K562 (cell line): ENCODE measurements at regions not wholly inside any gene's neighbourhood (a gene's known extent, or its start where the extent isn't known, plus 50 kb on each side); places are given as distances from the start of the nearest gene placed in this dataset.

Experiments
- ATAC-seq: fragments of 200-7000 bp; cut with Tn5 transposase; 3 replicates; pipeline ENCODE4 v1.9.1; 2020; ENCODE audit warnings: moderate library complexity
- BruUV-seq: library from RNA; stranded (reverse); fragments of 400-500 nt; replicated peaks from 2 replicates; lab custom pipeline; 2021; lab: Mats Ljungman, UMichigan
- CTCF ChIA-PET: fragments of 300-600 bp; formaldehyde crosslinking; extraction: SDS; loops from one replicate; lab custom pipeline; 2021; ENCODE audit warnings: low intra/inter-chr PET ratio; lab: Yijun Ruan, JAX
- POLR2A ChIA-PET: fragments of 300-600, 350-650 bp; sonication (Branson Sonifier 250); formaldehyde crosslinking; extraction: SDS; loops from one replicate; lab custom pipeline; 2021; ENCODE audit warnings: antibody characterized with exemption, inconsistent platforms; lab: Yijun Ruan, JAX
- DNase-seq, 4 experiments: peaks; one replicate each; pipeline versions ENCODE4 v3.0.0 to v3.0.0-alpha.2; 2011 to 2018; ENCODE audit warnings: low spot score in 3 of 4, mixed read lengths in 3 of 4; ENCODE audit errors: extremely low read depth in 1 of 4
- FAIRE-seq: peaks from 2 replicates; lab custom pipeline; 2011; peaks lifted over from hg19 to GRCh38; lab: Jason Lieb, UNC
- H2AFZ ChIP-seq: 2 replicates; pipeline ENCODE4 v1.6.0; 2011; ENCODE audit warnings: low read depth, low read length, control low read depth, inconsistent platforms
- H3K27ac ChIP-seq: fragments of 200-600 bp; 3 replicates; pipeline ENCODE4 v1.8.0; 2011; ENCODE audit warnings: low read depth, mild to moderate bottlenecking, control low read depth, inconsistent platforms, low read length, moderate library complexity, mixed read lengths; ENCODE audit errors: extremely low read depth
- H3K27me3 ChIP-seq, 2 experiments: fragments of 300-600 bp in 1 of 2; 2 replicates in 1 of 2; 3 replicates in 1 of 2; pipeline versions ENCODE4 v1.6.0 to v1.8.0; 2011; ENCODE audit warnings: inconsistent platforms in 2 of 2, low read length in 2 of 2, mild to moderate bottlenecking in 1 of 2, mixed read lengths in 1 of 2, moderate library complexity in 1 of 2; ENCODE audit not compliant: control insufficient read depth in 2 of 2, insufficient read depth in 2 of 2
- H3K36me3 ChIP-seq: fragments of 300-600 bp; 3 replicates; pipeline ENCODE4 v1.8.0; 2011; ENCODE audit warnings: mild to moderate bottlenecking, low read length, inconsistent platforms; ENCODE audit not compliant: control insufficient read depth, insufficient read depth
- H3K4me1 ChIP-seq, 2 experiments: fragments of 200-600 bp in 1 of 2; replicated peaks in 1 of 2; 2 replicates in 1 of 2; 3 replicates in 1 of 2; pipeline versions ENCODE4 v1.5.1 to v1.8.0; 2011; ENCODE audit warnings: inconsistent platforms in 2 of 2, low read length in 2 of 2, mild to moderate bottlenecking in 1 of 2, mixed read lengths in 1 of 2, moderate library complexity in 1 of 2; ENCODE audit not compliant: control insufficient read depth in 2 of 2, insufficient read depth in 2 of 2
- H3K4me2 ChIP-seq: 2 replicates; pipeline ENCODE4 v1.6.1; 2011; ENCODE audit warnings: low read length, control low read depth, inconsistent platforms, mixed read lengths; ENCODE audit not compliant: insufficient read depth
- H3K4me3 ChIP-seq: fragments of 200-600 bp; sonication (generic), shearing (Covaris generic); 2 replicates; pipeline ENCODE4 v1.5.1; 2016; ENCODE audit warnings: control low read depth, inconsistent platforms
- H3K79me2 ChIP-seq: fragments of 200-600 bp; 3 replicates; pipeline ENCODE4 v1.8.0; 2011; ENCODE audit warnings: low read length, inconsistent platforms; ENCODE audit not compliant: control insufficient read depth, insufficient read depth
- H3K9ac ChIP-seq, 2 experiments: 2 replicates each; pipeline versions ENCODE4 v1.6.0 to v1.6.1; 2011; ENCODE audit warnings: low read depth in 2 of 2, low read length in 2 of 2, control low read depth in 1 of 2, inconsistent platforms in 1 of 2, mild to moderate bottlenecking in 1 of 2, mixed read lengths in 1 of 2; ENCODE audit not compliant: insufficient read depth in 1 of 2
- H3K9me1 ChIP-seq: one replicate; pipeline ENCODE4 v1.6.0; 2011; ENCODE audit warnings: inconsistent platforms, mild to moderate bottlenecking, low read length, moderate library complexity; ENCODE audit not compliant: control insufficient read depth, insufficient read depth
- H3K9me3 ChIP-seq: replicated peaks from 2 replicates; pipeline ENCODE4 v1.5.1; 2011; ENCODE audit warnings: low read depth, low read length, inconsistent platforms; ENCODE audit not compliant: control insufficient read depth, insufficient read depth
- H4K20me1 ChIP-seq: replicated peaks from 2 replicates; pipeline ENCODE4 v1.6.1; 2011; ENCODE audit warnings: low read length, inconsistent platforms, mixed read lengths; ENCODE audit not compliant: control insufficient read depth, insufficient read depth
- FUS ChIP-seq: fragments of 200-400 bp; formaldehyde crosslinking; optimal IDR thresholded peaks from 2 replicates; pipeline ENCODE3; 2017; ENCODE audit warnings: low read depth, low read length
- GABPB1 ChIP-seq: sonication (generic); formaldehyde crosslinking; IDR thresholded peaks from 2 replicates; pipeline ENCODE4 v1.8.0; 2022; ENCODE audit warnings: mild to moderate bottlenecking, missing genetic modification reagents
- PML ChIP-seq: IDR thresholded peaks from 2 replicates; pipeline ENCODE4 v1.6.1; 2012; ENCODE audit warnings: low read length, inconsistent platforms
- POLR3A ChIP-seq: IDR thresholded peaks from 2 replicates; pipeline ENCODE4 v1.6.1; 2011; ENCODE audit warnings: borderline replicate concordance, mild to moderate bottlenecking, moderate library complexity; ENCODE audit not compliant: insufficient read length, insufficient read depth; ENCODE audit errors: extremely low read depth
- RBM39 ChIP-seq: fragments of 200-400 bp; formaldehyde crosslinking; optimal IDR thresholded peaks from 2 replicates; pipeline ENCODE3; 2018; ENCODE audit warnings: low read depth, low read length
- WHSC1 ChIP-seq: IDR thresholded peaks from one replicate; pipeline ENCODE4 v1.6.1; 2012; ENCODE audit warnings: low read length, control low read depth, inconsistent platforms
- ZNF551 ChIP-seq: fragments of 250-450 bp; sonication (Bioruptor Pico); IDR thresholded peaks from 2 replicates; pipeline ENCODE4 v1.5.0; 2021; ENCODE audit warnings: mild to moderate bottlenecking, moderate library complexity
- in situ Hi-C: fragments of 300-500 bp; cut with MboI; formaldehyde crosslinking; loops from 4 replicates; pipeline ENCODE4 v1.15.0; 2018; ENCODE audit warnings: inconsistent platforms, mixed read lengths
- intact Hi-C: fragments of 100-400 bp; cut with micrococcal nuclease; formaldehyde crosslinking; loops from 2 replicates; pipeline ENCODE4 v1.14.2; 2022
- TF ChIP-seq, protein P1 (sequence below): fragments of 450-650 bp; conservative IDR thresholded peaks from 2 replicates; pipeline ENCODE4 v1.6.1; 2016; ENCODE audit warnings: missing genetic modification characterization, low read depth, mild to moderate bottlenecking, control low read depth, missing compliant biosample characterization
- TF ChIP-seq, protein P2 (sequence below): fragments of 250-450 bp; sonication (Bioruptor Pico); IDR thresholded peaks from 2 replicates; pipeline ENCODE4 v1.5.0; 2021

DNA sequence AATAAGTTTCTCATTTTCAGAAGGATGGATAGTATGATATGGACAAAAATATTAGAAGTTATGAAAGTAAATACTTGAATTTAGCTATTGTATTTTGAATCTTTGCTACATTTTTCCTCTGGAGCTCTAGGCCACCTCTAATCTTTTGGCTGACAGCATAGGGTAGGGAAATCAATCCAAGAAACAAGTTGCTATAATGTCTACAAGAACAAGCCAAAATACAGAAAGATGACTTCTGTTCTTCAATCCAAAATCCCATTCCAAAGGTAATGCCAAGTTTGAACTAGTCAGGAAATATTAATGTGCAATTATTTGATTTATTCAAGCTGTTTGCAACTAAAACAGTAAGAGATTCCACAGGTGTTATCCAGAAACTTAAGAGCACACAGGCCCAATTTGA lies 1323.1 kb downstream of the ADGRL3 start:
- no peak for FAIRE-seq
- in situ Hi-C loops (no loop called here), intact Hi-C loops (no loop called here)
- Histone ChIP-seq H3K27ac (no peak overlapping the region), H4K20me1 (no peaks in the 10 kb centered on the region), H3K36me3 (no peaks in the 10 kb centered on the region), H3K9me1 (no peaks in the 10 kb centered on the region)
- DNase-seq, result no peak
- CTCF ChIA-PET, result no interaction called here
- POLR2A ChIA-PET, result interaction anchor here (0.8 kb wide), 1 partner anchor 24 kb away, joined by 3 read pairs; no protein-coding TSS in a partner anchor
- TF ChIP-seq ZNF551 (CRISPR knock-in tag) (no peak), WHSC1 (no peak), RBM39 (no peak), GABPB1 (CRISPR knock-in tag) (no peak), POLR3A (no peak), PML (no peak), FUS (no peak)
- TF ChIP-seq, protein P1, sequence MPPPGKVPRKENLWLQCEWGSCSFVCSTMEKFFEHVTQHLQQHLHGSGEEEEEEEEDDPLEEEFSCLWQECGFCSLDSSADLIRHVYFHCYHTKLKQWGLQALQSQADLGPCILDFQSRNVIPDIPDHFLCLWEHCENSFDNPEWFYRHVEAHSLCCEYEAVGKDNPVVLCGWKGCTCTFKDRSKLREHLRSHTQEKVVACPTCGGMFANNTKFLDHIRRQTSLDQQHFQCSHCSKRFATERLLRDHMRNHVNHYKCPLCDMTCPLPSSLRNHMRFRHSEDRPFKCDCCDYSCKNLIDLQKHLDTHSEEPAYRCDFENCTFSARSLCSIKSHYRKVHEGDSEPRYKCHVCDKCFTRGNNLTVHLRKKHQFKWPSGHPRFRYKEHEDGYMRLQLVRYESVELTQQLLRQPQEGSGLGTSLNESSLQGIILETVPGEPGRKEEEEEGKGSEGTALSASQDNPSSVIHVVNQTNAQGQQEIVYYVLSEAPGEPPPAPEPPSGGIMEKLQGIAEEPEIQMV (tag), result no peak
- TF ChIP-seq, protein P2, sequence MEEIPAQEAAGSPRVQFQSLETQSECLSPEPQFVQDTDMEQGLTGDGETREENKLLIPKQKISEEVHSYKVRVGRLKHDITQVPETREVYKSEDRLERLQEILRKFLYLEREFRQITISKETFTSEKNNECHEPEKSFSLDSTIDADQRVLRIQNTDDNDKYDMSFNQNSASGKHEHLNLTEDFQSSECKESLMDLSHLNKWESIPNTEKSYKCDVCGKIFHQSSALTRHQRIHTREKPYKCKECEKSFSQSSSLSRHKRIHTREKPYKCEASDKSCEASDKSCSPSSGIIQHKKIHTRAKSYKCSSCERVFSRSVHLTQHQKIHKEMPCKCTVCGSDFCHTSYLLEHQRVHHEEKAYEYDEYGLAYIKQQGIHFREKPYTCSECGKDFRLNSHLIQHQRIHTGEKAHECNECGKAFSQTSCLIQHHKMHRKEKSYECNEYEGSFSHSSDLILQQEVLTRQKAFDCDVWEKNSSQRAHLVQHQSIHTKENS (CRISPR knock-in tag), result no peak
- TF ChIP-seq, all 486 proteins: peak for 0
- Histone ChIP-seq H3K79me2 (no peaks in the 10 kb centered on the region), H3K4me2 (no peak overlapping the region), H3K4me1 (no peaks in the 10 kb centered on the region), H3K4me3 (no peak overlapping the region), H3K27me3 (no peaks in the 10 kb centered on the region), H3K9me3 (no peaks in the 10 kb centered on the region), H3K9ac (no peak overlapping the region), H2AFZ (no peak overlapping the region)
- no peak for ATAC-seq
- no TSS peak for BruUV-seq
